HepG2 (cell line): ENCODE measurements at regions not wholly inside any gene's neighbourhood (a gene's known extent, or its start where the extent isn't known, plus 50 kb on each side); places are given as distances from the start of the nearest gene placed in this dataset.

ENCODE experiments used
- ATAC-seq: fragments of 200-7000 bp; cut with Tn5 transposase; 3 replicates; pipeline ENCODE4 v1.9.1; 2020; ENCODE audit warnings: mild to moderate bottlenecking, moderate library complexity
- BruUV-seq: library from RNA; stranded (reverse); fragments of 400-500 nt; replicated peaks from 2 replicates; lab custom pipeline; 2021; lab: Mats Ljungman, UMichigan
- CTCF ChIA-PET: fragments of 300-600 bp; formaldehyde crosslinking; extraction: SDS; loops from one replicate; lab custom pipeline; 2021; ENCODE audit warnings: low total read pairs, inconsistent platforms, low intra/inter-chr PET ratio; lab: Yijun Ruan, JAX
- POLR2A ChIA-PET: fragments of 350-600 bp; sonication (Branson Sonifier 250); formaldehyde crosslinking; loops from one replicate; lab custom pipeline; 2020; ENCODE audit warnings: antibody characterized with exemption, inconsistent platforms; lab: Yijun Ruan, JAX
- DNase-seq: peaks from one replicate; pipeline ENCODE4 v3.0.0-alpha.2; 2015; ENCODE audit warnings: low spot score
- FAIRE-seq: peaks from 3 replicates; lab custom pipeline; 2011; peaks lifted over from hg19 to GRCh38; lab: Jason Lieb, UNC
- H2AFZ ChIP-seq: one replicate; pipeline ENCODE4 v1.6.1; 2011; ENCODE audit warnings: low read length, inconsistent platforms
- H3K27ac ChIP-seq: fragments of 300-600 bp; 3 replicates; pipeline ENCODE4 v1.8.0; 2011; ENCODE audit warnings: mixed run types, mild to moderate bottlenecking, mixed read lengths, low read length, inconsistent platforms; ENCODE audit not compliant: insufficient read depth; ENCODE audit errors: extremely low read length
- H3K27me3 ChIP-seq, 2 experiments: fragments of 200-600 bp in 1 of 2; 2 replicates in 1 of 2; 3 replicates in 1 of 2; pipeline versions ENCODE4 v1.6.0 to v1.8.0; 2011; ENCODE audit warnings: low read length in 2 of 2, mild to moderate bottlenecking in 2 of 2, moderate library complexity in 2 of 2, inconsistent platforms in 1 of 2; ENCODE audit not compliant: insufficient read depth in 2 of 2, control insufficient read depth in 1 of 2
- H3K36me3 ChIP-seq, 2 experiments: fragments of 200-600 bp in 1 of 2; replicated peaks in 1 of 2; 2 replicates in 1 of 2; 3 replicates in 1 of 2; pipeline versions ENCODE4 v1.5.1 to v1.8.0; 2011; ENCODE audit warnings: low read length in 2 of 2, inconsistent platforms in 1 of 2; ENCODE audit not compliant: insufficient read depth in 2 of 2, control insufficient read depth in 1 of 2
- H3K4me1 ChIP-seq: 2 replicates; pipeline ENCODE4 v1.5.1; 2012; ENCODE audit warnings: low read length, inconsistent platforms; ENCODE audit not compliant: insufficient read depth
- H3K4me2 ChIP-seq: 2 replicates; pipeline ENCODE4 v1.6.0; 2011; ENCODE audit warnings: low read depth, low read length, inconsistent platforms
- H3K4me3 ChIP-seq, 3 experiments: fragments of 200-600 bp in 1 of 3; sonication (generic), shearing (Covaris generic) in 1 of 3; replicated peaks in 1 of 3; 2 replicates each; pipeline ENCODE4 v1.5.1; 2011 to 2016; ENCODE audit warnings: low read length in 3 of 3, inconsistent platforms in 2 of 3, low read depth in 2 of 3, mild to moderate bottlenecking in 2 of 3, control low read depth in 1 of 3, mixed read lengths in 1 of 3; ENCODE audit not compliant: insufficient read depth in 1 of 3
- H3K79me2 ChIP-seq: one replicate; pipeline ENCODE4 v1.6.1; 2011; ENCODE audit warnings: low read length, inconsistent platforms; ENCODE audit not compliant: insufficient read depth
- H3K9ac ChIP-seq: 2 replicates; pipeline ENCODE4 v1.6.0; 2011; ENCODE audit warnings: mild to moderate bottlenecking, low read depth, low read length, inconsistent platforms; ENCODE audit not compliant: insufficient read depth
- H3K9me3 ChIP-seq: 2 replicates; pipeline ENCODE4 v1.5.1; 2012; ENCODE audit warnings: mild to moderate bottlenecking, low read length
- H4K20me1 ChIP-seq: 2 replicates; pipeline ENCODE4 v1.6.0; 2011; ENCODE audit warnings: inconsistent platforms, mild to moderate bottlenecking, low read length, moderate library complexity; ENCODE audit not compliant: insufficient read depth
- CBX1 ChIP-seq: IDR thresholded peaks from one replicate; pipeline ENCODE4 v1.6.1; 2016; ENCODE audit warnings: antibody characterized with exemption, low read depth
- CHD4 ChIP-seq: fragments of 200-600 bp; sonication (generic); IDR thresholded peaks from 2 replicates; pipeline ENCODE4 v1.7.0; 2017; ENCODE audit warnings: mild to moderate bottlenecking, low read length, borderline replicate concordance
- ELF4 ChIP-seq: sonication (generic); formaldehyde crosslinking; IDR thresholded peaks from 2 replicates; pipeline ENCODE4 v1.5.0; 2020; ENCODE audit warnings: missing genetic modification reagents, mild to moderate bottlenecking, moderate library complexity, borderline replicate concordance
- FOXK1 ChIP-seq: sonication (generic); formaldehyde crosslinking; IDR thresholded peaks from 2 replicates; pipeline ENCODE4 v1.4.0; 2020; ENCODE audit warnings: low read depth, missing genetic modification reagents, borderline replicate concordance
- GATA4 ChIP-seq: sonication (generic); IDR thresholded peaks from 2 replicates; pipeline ENCODE4 v1.6.1; 2016; ENCODE audit warnings: antibody characterized with exemption, low read depth, borderline replicate concordance
- IRF2 ChIP-seq: IDR thresholded peaks from 2 replicates; pipeline ENCODE4 v1.6.1; 2018; ENCODE audit warnings: missing genetic modification reagents, missing compliant biosample characterization
- MBD4 ChIP-seq: IDR thresholded peaks from 2 replicates; pipeline ENCODE4 v1.6.1; 2012; ENCODE audit warnings: low read length, inconsistent platforms, borderline replicate concordance
- MYNN ChIP-seq: sonication (generic); formaldehyde crosslinking; IDR thresholded peaks from 2 replicates; pipeline ENCODE4 v1.4.0; 2020; ENCODE audit warnings: mild to moderate bottlenecking, low read depth, missing genetic modification reagents
- NFE2L1 ChIP-seq: sonication (generic); formaldehyde crosslinking; IDR thresholded peaks from 2 replicates; pipeline ENCODE4 v1.4.0; 2020; ENCODE audit warnings: missing genetic modification reagents, mild to moderate bottlenecking, borderline replicate concordance
- TRIM24 ChIP-seq: sonication (generic); formaldehyde crosslinking; IDR thresholded peaks from 2 replicates; pipeline ENCODE4 v1.8.0; 2022; ENCODE audit warnings: mild to moderate bottlenecking, missing genetic modification reagents
- ZNF350 ChIP-seq: sonication (generic); formaldehyde crosslinking; IDR thresholded peaks from 2 replicates; pipeline ENCODE4 v1.4.0; 2020; ENCODE audit warnings: mild to moderate bottlenecking, low read depth, missing genetic modification reagents, borderline replicate concordance
- ZNF446 ChIP-seq: sonication (generic); formaldehyde crosslinking; IDR thresholded peaks from 2 replicates; pipeline ENCODE4 v1.5.0; 2020; ENCODE audit warnings: mild to moderate bottlenecking, missing genetic modification reagents
- WGBS: methylation state at CpG from one replicate; pipeline ENCODE4 v1.1.6; 2017; ENCODE audit warnings: low lambda C conversion rate; 5-methylcytosine and 5-hydroxymethylcytosine counted together
- in situ Hi-C: cut with HindIII; loops from 2 replicates; pipeline ENCODE4 v1.10.0; 2017; ENCODE audit warnings: low pct_unique_long_range_greater_than_20kb; ENCODE audit not compliant: extremely low pct_ligation_motif_present
- intact Hi-C: fragments of 100-400 bp; cut with micrococcal nuclease; formaldehyde crosslinking; loops from one replicate; pipeline ENCODE4 v1.10.0; 2022; ENCODE audit not compliant: unreplicated experiment
- TF ChIP-seq, protein P1 (sequence below): sonication (generic); formaldehyde crosslinking; IDR thresholded peaks from 2 replicates; pipeline ENCODE4 v1.5.0; 2020; ENCODE audit warnings: mild to moderate bottlenecking, missing genetic modification reagents, moderate library complexity
- TF ChIP-seq, protein P2 (sequence below): sonication (generic); formaldehyde crosslinking; IDR thresholded peaks from 2 replicates; pipeline ENCODE4 v1.4.0; 2020; ENCODE audit warnings: mild to moderate bottlenecking, missing genetic modification reagents
- TF ChIP-seq, protein P3 (sequence below): sonication (generic); formaldehyde crosslinking; IDR thresholded peaks from 2 replicates; pipeline ENCODE4 v1.8.1; 2023; ENCODE audit warnings: mild to moderate bottlenecking, inconsistent platforms, moderate library complexity, missing genetic modification reagents, borderline replicate concordance
- TF ChIP-seq, protein P4 (sequence below): sonication (generic); formaldehyde crosslinking; IDR thresholded peaks from 2 replicates; pipeline ENCODE4 v1.8.0; 2022; ENCODE audit warnings: missing genetic modification reagents, mild to moderate bottlenecking, moderate library complexity, borderline replicate concordance

DNA sequence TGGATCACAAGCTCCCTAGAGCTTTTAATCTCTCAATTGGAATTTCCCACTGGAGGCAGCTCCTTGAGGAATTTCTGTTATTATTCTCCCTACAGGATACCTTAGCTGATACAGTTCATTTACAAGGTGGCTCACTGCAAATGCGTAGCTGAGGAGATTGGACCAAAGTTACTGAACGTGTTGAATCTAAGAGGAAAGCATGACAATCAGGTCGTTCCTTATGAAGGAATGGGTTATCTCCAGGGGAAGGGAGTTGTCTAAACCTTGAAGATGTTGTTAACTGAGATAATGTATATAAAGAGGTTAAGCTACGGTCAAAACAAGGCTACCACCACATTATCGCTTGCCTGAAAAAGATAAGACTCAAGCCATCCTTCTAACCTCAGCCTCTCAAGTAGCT lies 105.8 kb upstream of the TBX3 start:
- no peak for TF ChIP-seq ZNF350 (CRISPR knock-in tag)
- TF ChIP-seq, protein P1, sequence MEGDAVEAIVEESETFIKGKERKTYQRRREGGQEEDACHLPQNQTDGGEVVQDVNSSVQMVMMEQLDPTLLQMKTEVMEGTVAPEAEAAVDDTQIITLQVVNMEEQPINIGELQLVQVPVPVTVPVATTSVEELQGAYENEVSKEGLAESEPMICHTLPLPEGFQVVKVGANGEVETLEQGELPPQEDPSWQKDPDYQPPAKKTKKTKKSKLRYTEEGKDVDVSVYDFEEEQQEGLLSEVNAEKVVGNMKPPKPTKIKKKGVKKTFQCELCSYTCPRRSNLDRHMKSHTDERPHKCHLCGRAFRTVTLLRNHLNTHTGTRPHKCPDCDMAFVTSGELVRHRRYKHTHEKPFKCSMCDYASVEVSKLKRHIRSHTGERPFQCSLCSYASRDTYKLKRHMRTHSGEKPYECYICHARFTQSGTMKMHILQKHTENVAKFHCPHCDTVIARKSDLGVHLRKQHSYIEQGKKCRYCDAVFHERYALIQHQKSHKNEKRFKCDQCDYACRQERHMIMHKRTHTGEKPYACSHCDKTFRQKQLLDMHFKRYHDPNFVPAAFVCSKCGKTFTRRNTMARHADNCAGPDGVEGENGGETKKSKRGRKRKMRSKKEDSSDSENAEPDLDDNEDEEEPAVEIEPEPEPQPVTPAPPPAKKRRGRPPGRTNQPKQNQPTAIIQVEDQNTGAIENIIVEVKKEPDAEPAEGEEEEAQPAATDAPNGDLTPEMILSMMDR (CRISPR knock-in tag) = no peak
- TF ChIP-seq TRIM24 (CRISPR knock-in tag) = no peak
- TF ChIP-seq, protein P2, sequence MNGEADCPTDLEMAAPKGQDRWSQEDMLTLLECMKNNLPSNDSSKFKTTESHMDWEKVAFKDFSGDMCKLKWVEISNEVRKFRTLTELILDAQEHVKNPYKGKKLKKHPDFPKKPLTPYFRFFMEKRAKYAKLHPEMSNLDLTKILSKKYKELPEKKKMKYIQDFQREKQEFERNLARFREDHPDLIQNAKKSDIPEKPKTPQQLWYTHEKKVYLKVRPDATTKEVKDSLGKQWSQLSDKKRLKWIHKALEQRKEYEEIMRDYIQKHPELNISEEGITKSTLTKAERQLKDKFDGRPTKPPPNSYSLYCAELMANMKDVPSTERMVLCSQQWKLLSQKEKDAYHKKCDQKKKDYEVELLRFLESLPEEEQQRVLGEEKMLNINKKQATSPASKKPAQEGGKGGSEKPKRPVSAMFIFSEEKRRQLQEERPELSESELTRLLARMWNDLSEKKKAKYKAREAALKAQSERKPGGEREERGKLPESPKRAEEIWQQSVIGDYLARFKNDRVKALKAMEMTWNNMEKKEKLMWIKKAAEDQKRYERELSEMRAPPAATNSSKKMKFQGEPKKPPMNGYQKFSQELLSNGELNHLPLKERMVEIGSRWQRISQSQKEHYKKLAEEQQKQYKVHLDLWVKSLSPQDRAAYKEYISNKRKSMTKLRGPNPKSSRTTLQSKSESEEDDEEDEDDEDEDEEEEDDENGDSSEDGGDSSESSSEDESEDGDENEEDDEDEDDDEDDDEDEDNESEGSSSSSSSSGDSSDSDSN (CRISPR knock-in tag) = no peak
- TF ChIP-seq, protein P3, sequence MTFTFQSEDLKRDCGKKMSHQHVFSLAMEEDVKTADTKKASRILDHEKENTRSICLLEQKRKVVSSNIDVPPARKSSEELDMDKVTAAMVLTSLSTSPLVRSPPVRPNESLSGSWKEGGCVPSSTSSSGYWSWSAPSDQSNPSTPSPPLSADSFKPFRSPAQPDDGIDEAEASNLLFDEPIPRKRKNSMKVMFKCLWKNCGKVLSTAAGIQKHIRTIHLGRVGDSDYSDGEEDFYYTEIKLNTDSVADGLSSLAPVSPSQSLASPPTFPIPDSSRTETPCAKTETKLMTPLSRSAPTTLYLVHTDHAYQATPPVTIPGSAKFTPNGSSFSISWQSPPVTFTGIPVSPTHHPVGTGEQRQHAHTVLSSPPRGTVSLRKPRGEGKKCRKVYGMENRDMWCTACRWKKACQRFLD (CRISPR knock-in tag) = no peak
- no peak for TF ChIP-seq IRF2 (CRISPR knock-in tag)
- no peak for TF ChIP-seq CHD4
- no peak for TF ChIP-seq GATA4
- TF ChIP-seq CBX1 = no peak
- no peak for TF ChIP-seq FOXK1
- TF ChIP-seq NFE2L1 = no peak
- no peak for TF ChIP-seq MYNN (CRISPR knock-in tag)
- no peak for TF ChIP-seq MBD4
- TF ChIP-seq, protein P4, sequence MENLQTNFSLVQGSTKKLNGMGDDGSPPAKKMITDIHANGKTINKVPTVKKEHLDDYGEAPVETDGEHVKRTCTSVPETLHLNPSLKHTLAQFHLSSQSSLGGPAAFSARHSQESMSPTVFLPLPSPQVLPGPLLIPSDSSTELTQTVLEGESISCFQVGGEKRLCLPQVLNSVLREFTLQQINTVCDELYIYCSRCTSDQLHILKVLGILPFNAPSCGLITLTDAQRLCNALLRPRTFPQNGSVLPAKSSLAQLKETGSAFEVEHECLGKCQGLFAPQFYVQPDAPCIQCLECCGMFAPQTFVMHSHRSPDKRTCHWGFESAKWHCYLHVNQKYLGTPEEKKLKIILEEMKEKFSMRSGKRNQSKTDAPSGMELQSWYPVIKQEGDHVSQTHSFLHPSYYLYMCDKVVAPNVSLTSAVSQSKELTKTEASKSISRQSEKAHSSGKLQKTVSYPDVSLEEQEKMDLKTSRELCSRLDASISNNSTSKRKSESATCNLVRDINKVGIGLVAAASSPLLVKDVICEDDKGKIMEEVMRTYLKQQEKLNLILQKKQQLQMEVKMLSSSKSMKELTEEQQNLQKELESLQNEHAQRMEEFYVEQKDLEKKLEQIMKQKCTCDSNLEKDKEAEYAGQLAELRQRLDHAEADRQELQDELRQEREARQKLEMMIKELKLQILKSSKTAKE (CRISPR knock-in tag) = no peak
- TF ChIP-seq ZNF446 (CRISPR knock-in tag) = no peak
- TF ChIP-seq ELF4 = no peak
- intact Hi-C loops (loop anchor here (10.0 kb wide), 1 partner anchor 45 kb away; no protein-coding TSS in a partner anchor), in situ Hi-C loops (no loop called here)
- no peak for ATAC-seq
- Histone ChIP-seq H3K4me2 (no peak overlapping the region), H3K9me3 (no peaks in the 10 kb centered on the region), H3K9ac (no peak overlapping the region), H3K79me2 (no peaks in the 10 kb centered on the region), H4K20me1 (no peaks in the 10 kb centered on the region), H3K4me1 (peaks cover 3% of the 10 kb centered on the region), H3K27me3 (no peaks in the 10 kb centered on the region), H3K4me3 (no peak overlapping the region), H2AFZ (no peak overlapping the region), H3K27ac (no peak overlapping the region), H3K36me3 (no peaks in the 10 kb centered on the region)
- ChIA-PET POLR2A (interaction anchor here (1.3 to 1.7 kb wide), 2 partner anchors 9 to 105 kb away, joined by 6 to 7 read pairs; partner anchors contain the start of gene TBX3), CTCF (no interaction called here)
- DNase-seq = no peak
- FAIRE-seq = no peak
- no TSS peak for BruUV-seq
- WGBS = 75% methylated on average over 5 of the region's 5 CpGs
